Activated T-helper 17 cell treated with anti-CD3 and anti-CD28 coated beads, Interleukin-2, amount 50 U/mL, for 72 hours (primary cell): ENCODE measurements at regions not wholly inside any gene's neighbourhood (a gene's known extent, or its start where the extent isn't known, plus 50 kb on each side); places are given as distances from the start of the nearest gene placed in this dataset.

Experiments
- ATAC-seq: fragments of 150-1000 bp; cut with Tn5 transposase; replicated peaks from 2 replicates; pipeline ENCODE4 v1.10.0; 2021; ENCODE audit warnings: mild to moderate bottlenecking, moderate library complexity
- H3K27ac Mint-ChIP-seq: one replicate; pipeline ENCODE4 v1.8.0; 2022; ENCODE audit warnings: mixed read lengths
- H3K27me3 Mint-ChIP-seq: one replicate; pipeline ENCODE4 v1.8.0; 2022; ENCODE audit warnings: mixed read lengths
- H3K36me3 Mint-ChIP-seq: one replicate; pipeline ENCODE4 v1.8.0; 2022; ENCODE audit warnings: low read depth, mild to moderate bottlenecking, mixed read lengths
- H3K4me1 Mint-ChIP-seq: one replicate; pipeline ENCODE4 v1.8.0; 2022; ENCODE audit warnings: mixed read lengths
- H3K4me3 Mint-ChIP-seq: one replicate; pipeline ENCODE4 v1.8.0; 2022; ENCODE audit warnings: mild to moderate bottlenecking, mixed read lengths
- H3K9me3 Mint-ChIP-seq: one replicate; pipeline ENCODE4 v1.8.0; 2022; ENCODE audit warnings: mixed read lengths

DNA sequence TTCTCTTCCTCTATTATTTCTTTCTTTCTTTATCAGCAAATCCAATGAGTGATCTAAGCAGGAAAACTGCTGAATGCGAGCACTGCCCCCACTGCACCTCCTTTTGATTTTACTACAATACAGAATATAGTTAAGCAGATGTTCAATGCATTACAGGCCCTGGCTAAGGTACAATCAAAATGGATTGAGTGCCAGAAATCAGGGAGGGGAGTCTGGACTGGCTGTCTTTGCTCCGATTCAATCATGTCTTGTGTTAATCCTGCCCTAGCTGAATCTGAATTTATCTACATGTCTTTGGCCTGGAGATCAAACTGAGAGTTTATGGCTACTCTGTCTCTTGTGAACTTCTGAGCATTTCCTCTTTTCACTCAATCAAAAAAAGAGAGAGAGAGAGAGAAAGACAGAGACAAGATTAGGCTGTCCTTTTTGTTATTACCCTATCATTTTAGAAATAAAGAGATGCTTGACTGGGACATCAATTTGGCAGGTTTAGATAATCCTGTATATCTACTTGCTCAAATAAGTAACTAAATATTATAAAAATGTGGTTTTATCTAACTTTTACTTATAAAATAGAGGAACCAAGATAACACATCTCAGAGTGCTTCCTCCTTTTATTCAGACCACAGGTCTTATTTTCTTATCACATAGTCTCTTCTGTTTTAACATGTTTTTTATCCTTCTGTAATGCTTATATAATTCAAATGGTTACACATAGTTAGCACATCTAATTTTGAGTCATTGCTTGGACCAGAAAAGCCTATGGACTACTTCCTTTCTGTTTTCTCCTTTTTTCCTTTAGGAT, 656.2 kb downstream of the KCNJ2 start:
- H3K9me3 Mint-ChIP-seq: peaks cover 8% of the 10 kb centered on the region
- H3K4me3 Mint-ChIP-seq: no peak overlapping the region
- ATAC-seq: no peak
- no peaks in the 10 kb centered on the region for H3K4me1 Mint-ChIP-seq
- H3K36me3 Mint-ChIP-seq: no peaks in the 10 kb centered on the region
- H3K27ac Mint-ChIP-seq: no peak overlapping the region
- no peaks in the 10 kb centered on the region for H3K27me3 Mint-ChIP-seq

DNA sequence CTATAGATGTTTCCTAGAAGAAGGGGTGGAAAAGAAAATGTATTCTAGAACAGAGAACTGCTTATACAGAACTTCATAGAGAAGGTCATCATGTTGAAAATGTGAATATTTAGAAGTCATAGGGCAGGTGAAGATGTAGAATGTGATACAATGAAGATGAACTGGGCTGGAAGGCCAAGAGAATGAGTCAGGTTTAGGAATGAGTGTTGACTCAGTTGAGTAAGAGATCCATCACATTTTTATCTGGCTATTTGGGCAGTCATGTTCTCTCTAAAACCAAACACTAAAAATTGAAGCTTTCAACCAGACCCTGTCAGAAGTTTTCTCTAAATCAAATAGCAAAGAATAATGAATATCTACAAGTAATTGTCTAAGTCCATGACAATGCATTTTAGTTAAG, 660.5 kb downstream of the KCNJ2 start:
- H3K27me3 Mint-ChIP-seq: no peaks in the 10 kb centered on the region
- no peak overlapping the region for H3K27ac Mint-ChIP-seq

DNA sequence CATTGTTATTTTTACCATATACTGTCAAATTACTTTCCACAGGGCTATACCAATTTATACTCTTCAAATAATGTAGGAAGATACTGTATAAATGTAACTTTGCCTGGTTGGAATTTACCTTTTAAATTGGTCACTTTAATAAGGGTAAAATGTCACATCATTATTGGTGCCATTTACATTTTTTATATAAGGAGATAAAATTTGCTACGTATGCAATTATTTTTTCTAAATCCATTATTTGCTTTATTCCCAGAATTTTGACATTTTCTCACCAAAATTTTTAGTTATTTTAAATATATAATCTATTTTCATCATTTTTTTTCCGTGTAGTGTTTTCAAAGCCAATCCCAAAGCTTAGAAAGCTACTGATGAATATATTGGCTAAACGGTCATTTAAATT, 664.7 kb downstream of the KCNJ2 start:
- no peak overlapping the region for H3K27ac Mint-ChIP-seq
- no peaks in the 10 kb centered on the region for H3K9me3 Mint-ChIP-seq
- ATAC-seq: no peak
- H3K4me3 Mint-ChIP-seq: no peak overlapping the region
- no peaks in the 10 kb centered on the region for H3K36me3 Mint-ChIP-seq
- no peaks in the 10 kb centered on the region for H3K27me3 Mint-ChIP-seq
- no peaks in the 10 kb centered on the region for H3K4me1 Mint-ChIP-seq

More for the DNA sequence above, 660.5 kb downstream of the KCNJ2 start:
- Mint-ChIP-seq H3K9me3 (no peaks in the 10 kb centered on the region), H3K36me3 (no peaks in the 10 kb centered on the region), H3K4me1 (no peaks in the 10 kb centered on the region), H3K4me3 (no peak overlapping the region)
- no peak for ATAC-seq

DNA sequence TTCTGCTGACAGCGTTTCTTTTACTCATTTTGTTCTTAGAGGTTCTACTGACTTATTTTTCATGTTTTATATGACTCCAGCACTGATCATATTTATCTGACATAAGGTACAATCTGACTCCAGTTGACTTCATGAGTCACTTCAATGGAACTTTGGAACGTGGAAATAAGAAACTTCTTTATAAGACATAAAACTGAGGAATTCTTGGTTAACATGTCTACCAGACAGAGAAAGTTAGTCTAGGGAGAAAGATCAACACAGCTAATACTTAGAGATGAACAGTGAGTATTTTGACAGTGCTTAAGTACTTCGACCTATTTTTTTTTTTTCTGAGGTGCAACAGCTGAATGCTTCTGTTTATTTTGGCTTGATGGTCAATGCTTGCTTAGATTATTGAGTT, 679.5 kb downstream of the KCNJ2 start:
- Mint-ChIP-seq H3K36me3 (no peaks in the 10 kb centered on the region), H3K9me3 (peaks cover 4% of the 10 kb centered on the region), H3K27ac (no peak overlapping the region), H3K4me3 (no peak overlapping the region), H3K4me1 (no peaks in the 10 kb centered on the region), H3K27me3 (no peaks in the 10 kb centered on the region)
- no peak for ATAC-seq

DNA sequence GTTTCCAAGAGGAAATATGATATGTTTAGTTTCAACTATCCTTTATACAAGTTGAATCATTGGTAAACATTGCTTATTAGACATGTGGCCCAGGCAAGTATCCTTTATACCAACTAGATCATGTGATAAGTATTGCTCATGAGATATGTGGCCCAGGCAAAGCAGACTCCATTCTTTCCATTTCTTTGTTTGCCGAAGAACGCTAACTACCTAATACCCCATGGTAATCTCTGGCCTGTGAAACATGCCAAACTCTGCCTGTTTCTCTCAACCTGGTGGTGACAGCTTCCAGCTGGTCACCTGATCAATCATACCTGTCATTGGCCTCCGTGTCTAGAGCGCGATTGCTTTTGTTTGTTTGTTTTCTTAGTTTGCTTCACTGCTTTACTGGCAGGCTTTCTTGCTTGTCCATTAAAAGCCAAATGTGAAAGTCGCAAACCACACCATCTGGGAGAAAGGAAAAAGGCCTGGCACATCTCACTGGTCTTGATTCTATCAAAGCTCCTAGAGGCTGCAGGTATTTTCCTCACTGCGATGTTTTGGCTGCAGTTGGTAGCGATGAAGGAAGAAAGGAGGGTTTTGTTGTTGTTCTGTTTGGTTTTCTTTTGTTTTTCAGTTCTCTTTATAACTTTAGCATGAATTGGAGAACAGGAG, 686.2 kb downstream of the KCNJ2 start:
- H3K27ac Mint-ChIP-seq: no peak overlapping the region
- no peak for ATAC-seq
- H3K9me3 Mint-ChIP-seq: no peaks in the 10 kb centered on the region
- no peaks in the 10 kb centered on the region for H3K27me3 Mint-ChIP-seq
- no peaks in the 10 kb centered on the region for H3K36me3 Mint-ChIP-seq
- no peak overlapping the region for H3K4me3 Mint-ChIP-seq
- H3K4me1 Mint-ChIP-seq: no peaks in the 10 kb centered on the region

DNA sequence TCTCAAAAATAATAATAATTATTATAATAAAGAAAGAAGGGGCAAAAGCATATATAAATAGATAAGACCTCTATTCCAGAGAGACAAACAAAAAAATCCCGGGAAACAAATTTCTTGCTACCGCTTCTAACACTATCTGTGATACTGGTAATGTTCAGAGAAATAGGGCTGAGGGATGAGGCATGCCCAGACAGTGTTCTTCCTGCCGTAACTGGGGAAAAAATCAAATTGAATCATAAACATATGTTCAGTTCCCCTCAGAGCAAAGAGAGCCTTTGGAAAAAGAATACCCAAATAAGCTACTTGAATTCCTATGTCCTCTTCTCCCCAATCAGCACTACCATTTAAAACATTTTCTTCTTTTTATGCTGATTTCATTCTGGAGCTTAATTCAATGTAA, 688.0 kb downstream of the KCNJ2 start:
- Mint-ChIP-seq H3K4me3 (no peak overlapping the region), H3K36me3 (no peaks in the 10 kb centered on the region), H3K9me3 (no peaks in the 10 kb centered on the region), H3K27me3 (no peaks in the 10 kb centered on the region), H3K27ac (no peak overlapping the region), H3K4me1 (no peaks in the 10 kb centered on the region)
- no peak for ATAC-seq

DNA sequence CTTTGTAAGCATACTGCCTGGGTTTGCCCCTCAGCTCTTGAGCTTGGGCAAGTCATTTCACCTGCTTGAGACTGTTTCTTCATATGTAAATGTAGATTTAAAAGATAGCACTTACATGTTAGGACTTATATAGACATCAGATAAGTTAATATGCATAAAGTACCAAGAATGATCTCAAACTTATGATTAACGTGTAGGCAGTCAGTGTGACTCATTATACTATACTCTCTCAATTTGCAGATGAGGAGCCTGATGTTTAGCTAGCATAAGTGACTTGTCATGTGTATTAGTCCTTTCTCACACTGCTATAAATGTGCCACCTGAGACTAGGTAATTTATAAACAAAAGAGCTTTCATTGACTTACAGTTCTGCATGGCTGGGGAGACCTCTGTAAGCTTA, 690.5 kb downstream of the KCNJ2 start:
- no peak for ATAC-seq
- H3K27me3 Mint-ChIP-seq: no peaks in the 10 kb centered on the region
- no peak overlapping the region for H3K4me3 Mint-ChIP-seq
- H3K27ac Mint-ChIP-seq: no peak overlapping the region
- no peaks in the 10 kb centered on the region for H3K36me3 Mint-ChIP-seq
- no peaks in the 10 kb centered on the region for H3K4me1 Mint-ChIP-seq
- H3K9me3 Mint-ChIP-seq: no peaks in the 10 kb centered on the region

DNA sequence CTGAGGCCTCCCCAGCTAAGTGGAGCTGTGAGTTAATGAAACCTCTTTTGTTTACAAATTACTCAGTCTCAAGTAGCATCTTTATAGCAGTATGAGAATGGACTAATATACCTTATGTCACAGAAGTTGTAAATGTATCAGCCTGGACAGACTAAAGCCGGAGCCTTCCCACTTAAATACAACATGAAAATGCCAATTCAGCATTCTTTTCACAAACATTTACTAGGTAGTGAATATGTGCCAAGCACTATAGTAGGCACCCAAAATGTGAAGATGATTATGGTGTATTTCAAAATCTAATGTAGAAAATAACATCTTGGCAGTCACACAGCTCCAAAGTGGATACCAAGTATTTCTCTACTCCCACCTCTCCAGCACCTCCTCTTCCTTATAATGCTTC, 693.0 kb downstream of the KCNJ2 start:
- no peaks in the 10 kb centered on the region for H3K4me1 Mint-ChIP-seq
- H3K27ac Mint-ChIP-seq: no peak overlapping the region
- no peaks in the 10 kb centered on the region for H3K27me3 Mint-ChIP-seq
- no peak overlapping the region for H3K4me3 Mint-ChIP-seq
- no peaks in the 10 kb centered on the region for H3K36me3 Mint-ChIP-seq
- ATAC-seq: no peak
- no peaks in the 10 kb centered on the region for H3K9me3 Mint-ChIP-seq

DNA sequence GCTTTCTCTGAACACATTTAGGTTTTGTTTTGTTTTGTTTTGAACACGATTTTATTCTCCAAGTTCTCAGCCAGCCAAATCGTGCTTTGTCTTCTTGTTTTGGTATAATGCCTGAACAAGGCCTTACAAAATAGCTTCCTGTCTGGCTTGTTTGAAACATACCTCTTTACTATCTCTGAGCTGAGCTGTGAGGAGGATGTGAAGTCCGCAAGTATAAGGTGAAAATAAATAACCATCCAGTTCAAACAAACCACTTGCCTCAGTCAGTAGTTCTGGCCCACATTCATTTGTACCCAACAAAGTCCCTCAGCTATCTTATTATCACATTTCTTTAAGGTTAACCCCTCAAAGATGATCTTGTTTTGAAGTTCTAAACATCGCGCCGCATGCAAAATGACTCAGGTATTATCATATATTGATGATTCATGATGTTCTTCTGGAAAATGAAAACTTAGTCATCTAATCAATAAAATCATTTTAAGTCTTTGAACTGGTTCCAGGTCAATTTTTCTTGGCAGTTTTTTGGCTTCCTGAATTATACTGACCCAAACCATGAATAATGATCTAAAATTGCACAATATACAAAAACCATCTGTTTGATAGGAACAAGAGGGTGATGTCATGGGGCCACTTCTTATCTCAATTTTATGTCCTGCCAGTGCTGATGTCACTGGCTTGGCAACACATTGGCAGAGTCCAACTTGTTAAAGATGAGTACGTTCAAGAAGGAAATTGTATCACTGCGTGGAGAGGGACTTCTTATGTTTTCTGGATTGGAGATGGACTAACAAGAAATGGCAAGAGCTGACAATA, 694.3 kb downstream of the KCNJ2 start:
- H3K9me3 Mint-ChIP-seq: no peaks in the 10 kb centered on the region
- H3K27ac Mint-ChIP-seq: no peak overlapping the region
- H3K36me3 Mint-ChIP-seq: no peaks in the 10 kb centered on the region
- H3K4me1 Mint-ChIP-seq: no peaks in the 10 kb centered on the region
- H3K4me3 Mint-ChIP-seq: no peak overlapping the region
- H3K27me3 Mint-ChIP-seq: no peaks in the 10 kb centered on the region
- ATAC-seq: no peak

DNA sequence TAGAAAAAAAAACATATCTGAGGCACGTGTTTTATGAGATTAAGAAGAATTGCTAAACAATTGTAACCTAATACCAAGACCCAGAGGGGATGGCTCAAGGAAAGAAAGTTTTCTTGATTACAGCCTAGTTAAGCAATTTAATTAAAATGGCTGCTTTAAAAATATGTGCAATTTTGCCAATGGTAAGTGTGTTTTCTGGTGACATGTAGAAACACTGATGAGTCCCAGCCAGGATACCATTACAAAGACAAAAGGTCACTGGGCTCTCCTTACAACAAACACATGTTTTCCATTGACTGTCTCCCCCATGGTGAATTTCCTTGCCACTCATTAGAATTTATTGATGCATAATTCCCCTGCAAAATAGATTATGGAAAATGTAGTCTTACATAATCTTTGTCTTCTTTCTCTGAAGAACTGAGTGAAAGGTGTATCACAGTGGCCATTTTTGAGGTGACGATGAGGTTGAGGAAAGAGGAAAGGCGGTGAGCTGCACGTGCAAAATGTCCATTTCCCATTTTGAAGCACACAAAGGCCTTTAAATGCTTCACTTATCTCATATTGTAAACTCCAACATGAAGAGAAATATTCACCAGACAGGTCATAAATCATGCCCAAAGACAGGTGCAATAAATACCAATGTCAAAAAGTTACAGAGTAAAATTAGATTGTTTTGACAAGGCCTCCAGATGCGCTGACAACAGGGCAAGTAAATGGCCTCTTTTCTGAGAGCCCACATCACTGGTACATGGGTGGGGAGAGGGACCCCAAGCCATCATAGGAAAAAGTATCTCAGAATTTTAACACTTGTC, 696.9 kb downstream of the KCNJ2 start:
- Mint-ChIP-seq H3K27ac (no peak overlapping the region), H3K4me3 (no peak overlapping the region)
- ATAC-seq: no peak

DNA sequence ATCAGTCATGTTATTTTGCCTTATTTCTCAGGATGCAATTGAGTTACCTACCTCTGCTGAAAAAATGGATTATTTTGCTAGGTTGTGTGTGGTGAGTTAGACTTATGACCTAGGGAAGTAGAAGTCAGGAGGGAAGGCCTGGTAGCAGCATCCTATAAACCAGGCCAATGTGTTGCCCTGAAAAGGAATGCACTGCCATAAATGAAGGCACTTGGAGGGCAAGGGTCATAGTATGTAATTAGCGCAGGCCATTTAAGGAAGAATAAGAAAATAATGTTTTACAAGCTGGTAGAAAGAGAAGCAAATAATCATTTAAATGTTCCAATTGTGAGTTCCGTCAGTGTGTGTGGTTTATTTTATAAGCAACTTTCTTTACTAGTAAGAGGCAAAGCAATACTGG, 698.8 kb downstream of the KCNJ2 start:
- H3K4me3 Mint-ChIP-seq: no peak overlapping the region
- no peak for ATAC-seq
- no peaks in the 10 kb centered on the region for H3K4me1 Mint-ChIP-seq
- H3K9me3 Mint-ChIP-seq: peaks cover 5% of the 10 kb centered on the region
- no peaks in the 10 kb centered on the region for H3K36me3 Mint-ChIP-seq
- H3K27me3 Mint-ChIP-seq: no peaks in the 10 kb centered on the region
- no peak overlapping the region for H3K27ac Mint-ChIP-seq

More for the DNA sequence above, 696.9 kb downstream of the KCNJ2 start:
- H3K9me3 Mint-ChIP-seq: no peaks in the 10 kb centered on the region
- H3K4me1 Mint-ChIP-seq: no peaks in the 10 kb centered on the region
- no peaks in the 10 kb centered on the region for H3K36me3 Mint-ChIP-seq
- H3K27me3 Mint-ChIP-seq: no peaks in the 10 kb centered on the region

DNA sequence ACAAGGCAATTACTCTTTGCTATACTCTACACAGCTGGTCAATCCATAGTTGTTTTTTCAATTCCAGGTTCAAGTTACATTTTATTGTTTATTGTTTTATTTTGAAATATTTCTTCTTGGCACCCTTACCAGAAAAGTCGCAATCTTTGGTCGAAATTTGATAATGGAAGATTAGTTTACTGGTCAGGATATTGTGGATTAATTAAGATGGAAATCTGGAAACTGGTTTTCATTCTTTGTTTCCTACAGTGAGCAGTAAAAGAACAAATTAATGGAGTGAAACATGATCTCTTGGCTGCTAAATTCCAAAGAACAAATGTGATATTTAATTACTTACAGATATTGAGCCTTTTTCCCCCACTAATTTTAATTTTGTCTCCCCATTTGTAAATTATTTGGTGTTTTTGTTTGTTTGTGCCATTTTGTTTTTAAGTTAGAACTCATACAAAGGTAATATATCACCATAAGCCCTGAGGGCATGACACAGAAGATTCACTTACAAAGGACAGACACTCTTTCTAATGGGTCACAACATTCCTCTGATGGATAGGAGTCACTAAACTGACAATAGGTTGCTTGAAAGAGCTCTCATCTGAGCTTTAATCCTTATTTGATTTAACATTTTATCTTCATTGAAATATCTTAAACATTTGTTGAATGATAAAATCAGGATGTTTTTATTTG, 700.2 kb downstream of the KCNJ2 start:
- Mint-ChIP-seq H3K36me3 (no peaks in the 10 kb centered on the region), H3K27me3 (no peaks in the 10 kb centered on the region), H3K4me1 (no peaks in the 10 kb centered on the region), H3K9me3 (peaks cover 5% of the 10 kb centered on the region), H3K27ac (no peak overlapping the region), H3K4me3 (no peak overlapping the region)
- no peak for ATAC-seq

DNA sequence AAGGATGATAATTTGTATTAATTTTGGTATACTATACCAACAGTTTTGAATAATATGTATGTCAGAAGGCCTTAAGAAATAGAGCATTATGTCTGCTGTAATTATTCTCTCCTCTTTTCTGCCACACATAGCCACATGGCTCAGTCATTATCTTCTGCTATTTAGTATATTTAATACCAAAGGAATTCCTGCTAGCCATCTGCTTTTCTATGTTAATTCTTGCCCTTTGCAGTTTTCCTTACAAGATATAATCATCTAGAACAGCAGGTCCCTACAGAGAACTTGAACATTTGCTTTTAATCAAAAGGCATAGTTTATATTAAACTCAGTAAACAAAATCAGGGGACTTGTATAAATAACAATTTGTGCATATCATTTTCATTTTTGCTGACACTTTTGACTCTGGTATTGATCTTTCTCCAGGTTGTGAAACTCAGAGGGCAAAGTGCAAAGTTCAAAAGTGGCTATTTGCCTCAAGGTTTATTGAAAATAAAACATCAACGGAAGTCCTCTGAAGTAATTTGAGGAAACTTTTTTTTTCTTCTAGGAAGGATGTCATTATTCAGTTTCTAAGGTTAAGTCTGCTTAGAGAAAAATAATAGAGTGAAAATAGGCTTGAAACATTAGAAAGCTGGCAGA, 702.0 kb downstream of the KCNJ2 start:
- Mint-ChIP-seq H3K36me3 (no peaks in the 10 kb centered on the region), H3K9me3 (peaks cover 5% of the 10 kb centered on the region), H3K27me3 (no peaks in the 10 kb centered on the region), H3K4me3 (no peak overlapping the region), H3K4me1 (no peaks in the 10 kb centered on the region), H3K27ac (no peak overlapping the region)
- no peak for ATAC-seq
